Kidney glomerular epithelial cell (primary cell): ENCODE measurements at regions not wholly inside any gene's neighbourhood (a gene's known extent, or its start where the extent isn't known, plus 50 kb on each side); places are given as distances from the start of the nearest gene placed in this dataset.
"Not testable (repeated sequence)": the region's sequence is repeated elsewhere in the genome, so short reads cannot be mapped to it uniquely, and the experiment has no call there.

Experiments used
- DNase-seq: peaks from one replicate; lab custom pipeline; 2025; lab: John Stamatoyannopoulos, UW

GRCh38 chr17:30712859-30713258, 111.6 kb downstream of the CRLF3 start:
- not testable (repeated sequence) for DNase-seq

- not testable (repeated sequence) for DNase-seq
These were observed 112.6 kb downstream of the CRLF3 start for GRCh38 chr17:30711626-30712507.

- DNase-seq: not testable (repeated sequence)
These were observed 113.3 kb downstream of the CRLF3 start for GRCh38 chr17:30711176-30711575.

- not testable (repeated sequence) for DNase-seq
These were observed 114.0 kb downstream of the CRLF3 start for GRCh38 chr17:30710276-30711088.

DNA sequence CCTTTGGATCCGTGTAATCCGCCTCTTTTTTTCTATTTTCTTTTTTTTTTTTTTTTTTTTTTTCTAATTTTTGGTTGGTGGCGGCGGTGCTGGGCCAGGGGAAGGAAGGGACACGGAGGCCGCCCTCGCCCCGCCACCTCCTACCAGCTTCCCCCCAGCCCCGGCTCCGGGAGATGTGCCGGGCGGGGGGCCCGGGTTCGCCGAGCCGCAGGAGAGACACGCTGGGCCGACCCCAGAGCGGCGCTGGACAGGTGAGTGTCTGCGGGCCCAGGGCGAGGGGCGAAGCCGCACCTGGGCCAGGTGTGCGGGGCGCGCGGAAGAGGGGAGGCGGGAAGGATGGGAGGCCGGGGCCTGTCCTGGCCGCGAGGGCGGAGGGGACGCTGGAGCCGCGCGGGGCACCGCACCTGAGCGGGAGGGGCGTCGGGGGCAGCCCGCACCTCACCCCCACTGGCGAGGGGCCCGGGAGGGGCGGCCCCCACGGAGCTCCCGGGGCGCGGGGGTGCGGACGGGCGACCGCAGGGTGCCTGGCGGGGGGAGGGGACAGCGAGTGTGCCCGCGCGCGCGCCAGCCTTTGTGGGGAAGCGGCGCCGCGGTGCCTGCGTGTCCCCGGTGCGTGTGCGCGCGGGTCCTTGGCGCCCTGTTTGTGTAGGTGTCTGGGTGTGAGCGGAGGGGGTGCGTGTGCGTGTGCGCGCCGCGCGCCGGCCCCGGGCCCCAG, 114.8 kb downstream of the CRLF3 start:
- DNase-seq: not testable (repeated sequence)

- DNase-seq: not testable (repeated sequence)
These were observed 115.4 kb downstream of the CRLF3 start for GRCh38 chr17:30709096-30709495.

GRCh38 chr17:30708241-30709078, 116.0 kb downstream of the CRLF3 start:
- peak; percentile 81 for DNase-seq

DNA sequence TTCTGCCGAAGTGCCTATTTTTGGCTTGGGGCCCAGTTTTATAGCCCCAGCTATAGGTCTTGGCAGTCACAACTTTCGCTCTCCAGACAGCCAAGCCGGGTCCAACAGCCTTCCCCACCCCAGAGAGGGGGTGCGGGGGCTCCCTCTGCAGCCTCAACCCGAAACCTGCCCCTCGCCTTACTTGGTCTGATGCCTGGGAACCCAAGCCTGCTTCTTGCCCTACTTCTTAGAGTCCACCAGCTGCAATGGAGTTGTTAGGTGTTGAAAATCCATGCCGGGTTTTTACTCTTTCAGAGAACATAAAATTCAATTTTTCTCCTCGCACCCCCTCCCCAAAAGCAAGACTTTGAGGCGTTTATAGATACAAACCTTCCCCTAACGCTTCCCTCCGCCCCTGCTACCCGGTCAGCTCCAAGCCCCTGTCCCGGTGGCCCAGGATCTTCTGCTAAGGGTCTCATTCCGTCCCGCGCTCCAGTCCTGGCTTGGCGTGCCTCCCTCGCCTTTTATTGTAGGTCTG, 116.7 kb downstream of the CRLF3 start:
- peak; percentile 60 for DNase-seq

- DNase-seq: not testable (repeated sequence)
These were observed 117.8 kb downstream of the CRLF3 start for GRCh38 chr17:30706461-30707335.

- not testable (repeated sequence) for DNase-seq
These were observed 118.5 kb downstream of the CRLF3 start for GRCh38 chr17:30706004-30706403.

DNA sequence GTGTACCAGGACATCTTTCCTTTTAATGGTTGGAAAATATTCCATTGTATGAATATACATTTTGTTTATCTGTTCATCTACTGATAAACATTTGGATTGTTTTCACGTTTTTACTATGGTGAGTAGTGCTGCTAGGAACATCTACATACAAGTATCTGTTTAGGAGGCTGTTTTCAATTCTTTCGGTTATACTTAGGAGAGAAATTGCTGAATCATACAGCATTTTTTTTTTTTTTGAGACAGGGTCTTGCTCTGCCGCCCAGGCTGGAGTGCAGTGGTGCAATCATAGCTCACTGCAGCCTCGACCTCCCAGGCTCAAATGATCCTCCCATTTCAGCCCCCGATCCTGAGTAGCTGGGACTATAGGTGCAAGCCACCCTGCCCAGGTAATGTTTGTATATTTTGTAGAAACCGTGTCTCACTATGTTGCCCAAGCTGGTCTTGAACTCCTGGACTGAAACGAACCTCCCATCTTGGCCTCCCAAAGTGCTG, 122.9 kb downstream of the CRLF3 start:
- no peak for DNase-seq

- not testable (repeated sequence) for DNase-seq
These were observed 123.7 kb downstream of the CRLF3 start for GRCh38 chr17:30700833-30701232.

DNA sequence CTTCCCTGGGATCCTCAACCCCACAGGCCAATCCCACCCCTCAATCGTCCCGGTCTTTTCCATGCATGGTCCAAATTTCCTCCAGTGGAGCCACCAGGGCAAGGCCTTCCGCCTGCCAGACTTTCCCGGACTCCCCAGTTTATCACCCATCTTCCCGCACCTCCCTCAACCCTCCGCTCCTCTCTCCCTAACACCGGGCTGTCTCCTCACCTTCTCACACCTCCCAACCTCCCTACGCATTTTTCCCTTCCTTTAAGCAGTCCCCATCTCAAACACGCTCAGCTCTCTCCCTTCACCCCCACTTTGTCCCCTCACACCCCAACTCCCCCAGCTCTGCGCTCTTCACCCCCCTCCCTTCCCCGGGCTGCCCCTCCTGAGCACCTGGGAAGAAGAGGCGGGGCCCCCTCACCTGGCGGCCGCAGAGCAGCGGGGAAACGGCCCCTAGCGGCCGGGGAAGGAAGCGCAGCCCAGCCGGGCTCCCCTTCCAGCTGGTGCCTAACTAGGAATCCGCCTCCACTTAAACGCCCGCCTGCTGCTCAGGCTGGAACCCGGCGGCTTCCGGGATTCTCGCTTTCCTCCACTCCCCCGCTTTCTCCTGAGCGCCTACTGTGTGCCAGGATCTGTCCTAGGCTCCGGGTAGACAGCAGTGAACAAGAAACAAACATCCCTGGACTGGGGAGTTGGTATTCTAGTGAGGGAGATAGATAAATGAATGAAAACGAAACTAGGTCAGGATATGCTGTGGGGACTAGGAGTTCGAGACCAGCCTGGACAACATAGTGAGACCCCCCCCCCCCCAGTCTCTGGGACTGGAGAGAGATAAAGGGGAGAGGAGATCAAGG, 126.7 kb downstream of the CRLF3 start:
- DNase-seq: peak; percentile 41

DNA sequence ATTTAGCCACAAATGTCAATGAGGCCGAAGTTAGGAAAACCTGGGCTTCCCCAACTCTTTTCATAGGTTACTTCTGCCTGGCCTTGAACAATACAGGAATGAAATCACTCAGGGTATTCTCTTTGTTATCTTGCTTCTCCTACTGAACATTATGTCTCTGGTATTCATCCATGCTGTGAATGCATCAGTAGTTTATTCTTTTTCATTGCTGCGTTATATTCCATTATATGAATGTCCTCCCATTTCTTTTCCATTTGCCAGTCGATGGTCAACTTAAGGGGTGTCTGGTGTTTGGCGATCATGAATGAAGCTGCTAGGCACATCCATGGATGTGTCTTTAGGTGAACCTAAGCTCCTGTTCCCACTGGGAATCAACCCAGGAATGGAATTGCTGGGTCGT, 128.3 kb downstream of the CRLF3 start:
- no peak for DNase-seq

DNA sequence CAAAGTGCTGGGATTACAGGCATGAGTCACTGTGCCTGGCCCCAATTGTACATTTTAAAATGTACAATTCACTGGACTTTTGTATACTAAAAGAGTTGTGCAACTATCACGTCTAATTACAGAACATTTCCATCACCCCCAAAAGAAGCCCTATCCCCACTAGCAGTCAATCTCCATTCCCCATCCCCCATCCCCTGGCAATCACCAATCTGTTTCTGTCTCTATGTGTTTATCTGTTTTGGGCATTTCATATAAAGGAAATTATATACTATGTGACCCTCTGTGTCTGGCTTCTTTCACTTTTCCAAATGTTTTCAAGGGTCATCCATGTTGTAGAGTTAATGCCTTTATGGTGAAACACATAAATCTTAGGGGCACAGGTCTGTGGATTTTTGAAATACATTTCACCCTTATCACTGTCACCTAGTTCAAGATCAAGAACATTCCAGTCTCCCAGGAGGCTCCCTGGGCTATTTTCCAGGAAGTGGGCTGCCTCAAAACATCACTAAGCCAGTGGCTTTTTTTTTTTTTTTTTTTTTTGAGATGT, 129.2 kb downstream of the CRLF3 start:
- not testable (repeated sequence) for DNase-seq

GRCh38 chr17:30693772-30694171, 130.7 kb downstream of the CRLF3 start:
- DNase-seq: not testable (repeated sequence)

DNA sequence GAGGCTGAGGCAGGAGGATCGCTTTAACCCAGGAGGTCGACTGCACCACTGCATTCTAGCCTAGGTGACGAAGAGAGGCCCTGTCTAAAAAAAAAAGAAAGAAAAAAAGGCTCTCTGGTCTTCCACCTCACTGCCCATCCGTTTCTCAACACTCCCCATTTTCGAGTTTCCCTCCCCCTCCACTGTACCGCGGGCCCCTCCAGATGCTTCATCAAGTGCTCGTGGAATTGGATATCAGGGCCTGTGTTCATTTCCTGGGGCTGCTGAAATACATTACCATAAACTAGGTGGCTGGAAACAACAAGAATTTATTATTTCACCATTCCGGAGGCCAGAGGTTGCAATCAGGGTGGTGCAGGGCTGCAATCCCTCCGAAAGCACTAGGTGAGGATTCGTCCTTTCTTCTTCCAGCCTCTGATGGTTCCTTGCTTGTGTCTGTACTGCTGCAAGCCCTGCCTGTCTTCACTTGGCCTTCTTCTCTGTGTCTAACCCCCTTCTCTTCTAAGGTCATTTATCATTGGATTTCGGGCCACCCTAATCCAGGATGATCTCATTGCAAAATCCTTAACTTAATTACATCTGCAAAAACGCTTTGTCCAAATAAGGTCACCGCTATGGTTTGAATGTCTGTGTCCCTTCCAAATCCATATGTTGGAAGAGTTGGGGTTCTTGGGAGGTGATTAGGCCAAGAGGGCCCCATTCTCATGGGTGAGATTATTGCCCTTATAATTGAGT, 135.1 kb downstream of the CRLF3 start:
- DNase-seq: not testable (repeated sequence)
